ENCODE measurements at regions not wholly inside any gene's neighbourhood (a gene's known extent, or its start where the extent isn't known, plus 50 kb on each side); places are given as distances from the start of the nearest gene placed in this dataset.

DNA sequence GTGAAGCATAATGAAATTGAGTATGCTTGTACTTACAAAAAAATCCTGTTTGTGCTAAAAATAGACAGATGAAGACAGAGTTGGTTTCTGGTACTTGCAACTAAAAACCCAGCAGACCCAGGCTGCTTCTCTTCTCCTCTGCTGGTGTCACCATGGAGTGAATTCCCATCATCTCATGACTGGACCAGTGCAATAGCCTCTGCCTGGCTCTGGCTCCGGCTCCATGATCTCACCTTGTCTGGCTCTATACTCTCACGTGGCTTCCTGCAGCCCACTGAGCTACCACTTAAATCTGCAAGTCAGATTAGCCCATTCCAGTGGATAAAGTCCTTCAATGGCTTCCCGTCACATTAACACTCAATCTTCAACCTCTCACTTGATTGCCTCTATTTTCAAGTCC, 129.2 kb upstream of the CADPS start:
- WGBS, 2 donors: 72 to 87% methylated on average over 3 of the region's 3 CpGs
- Histone ChIP-seq H3K9me3 (peaks cover 0 to 4% (median 0%) of the 10 kb centered on the region in 4 donors), H3K4me3 (no peak overlapping the region), H3K4me1 (no peaks in the 10 kb centered on the region), H3K27ac (no peak overlapping the region), H3K27me3 (no peaks in the 10 kb centered on the region), H3K36me3 (no peaks in the 10 kb centered on the region)
- no peak for DNase-seq
- intact Hi-C loops (cut with DNase I): no loop called here
- TF ChIP-seq, protein P1, sequence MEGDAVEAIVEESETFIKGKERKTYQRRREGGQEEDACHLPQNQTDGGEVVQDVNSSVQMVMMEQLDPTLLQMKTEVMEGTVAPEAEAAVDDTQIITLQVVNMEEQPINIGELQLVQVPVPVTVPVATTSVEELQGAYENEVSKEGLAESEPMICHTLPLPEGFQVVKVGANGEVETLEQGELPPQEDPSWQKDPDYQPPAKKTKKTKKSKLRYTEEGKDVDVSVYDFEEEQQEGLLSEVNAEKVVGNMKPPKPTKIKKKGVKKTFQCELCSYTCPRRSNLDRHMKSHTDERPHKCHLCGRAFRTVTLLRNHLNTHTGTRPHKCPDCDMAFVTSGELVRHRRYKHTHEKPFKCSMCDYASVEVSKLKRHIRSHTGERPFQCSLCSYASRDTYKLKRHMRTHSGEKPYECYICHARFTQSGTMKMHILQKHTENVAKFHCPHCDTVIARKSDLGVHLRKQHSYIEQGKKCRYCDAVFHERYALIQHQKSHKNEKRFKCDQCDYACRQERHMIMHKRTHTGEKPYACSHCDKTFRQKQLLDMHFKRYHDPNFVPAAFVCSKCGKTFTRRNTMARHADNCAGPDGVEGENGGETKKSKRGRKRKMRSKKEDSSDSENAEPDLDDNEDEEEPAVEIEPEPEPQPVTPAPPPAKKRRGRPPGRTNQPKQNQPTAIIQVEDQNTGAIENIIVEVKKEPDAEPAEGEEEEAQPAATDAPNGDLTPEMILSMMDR (IDR thresholded peaks at IDR 0.05): no peak
- TF ChIP-seq EP300 (IDR thresholded peaks at IDR 0.05) (no peak), POLR2A (IDR thresholded peaks at IDR 0.05) (no peak), POLR2AphosphoS5 (IDR thresholded peaks at IDR 0.05) (no peak)

DNA sequence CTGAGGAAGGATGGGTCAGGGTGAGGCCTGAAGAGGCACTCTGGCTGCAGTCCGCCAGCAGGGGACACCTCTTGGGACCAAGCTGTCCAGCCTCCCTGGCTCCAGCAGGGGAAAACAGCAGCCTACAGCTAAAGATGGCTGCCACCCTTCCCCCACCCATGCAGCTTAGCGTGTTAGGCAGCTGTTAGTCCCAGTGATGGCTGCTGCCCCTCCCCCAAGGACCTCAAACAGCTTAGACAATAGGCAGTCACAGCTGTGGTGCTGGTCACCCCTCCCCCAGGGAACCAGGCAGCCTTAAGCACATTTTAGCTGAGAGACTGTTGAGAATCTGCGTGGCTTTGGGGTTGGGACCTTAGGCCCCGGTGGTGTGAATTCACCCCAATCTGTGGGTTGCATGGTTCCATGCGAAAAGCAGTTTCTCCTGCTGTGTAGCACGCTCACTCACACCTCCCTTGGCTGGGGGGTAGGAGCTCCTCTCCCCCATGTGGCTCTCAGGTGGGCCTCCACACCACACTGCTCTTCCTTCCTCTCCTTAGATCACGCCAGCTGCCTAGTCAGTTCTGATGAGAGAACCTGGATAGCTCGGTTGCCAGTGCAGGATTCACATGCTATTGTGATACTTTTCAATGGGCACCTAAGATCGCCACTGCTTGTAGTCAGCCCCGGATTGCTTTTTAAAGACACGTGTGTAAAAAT, 140.5 kb upstream of the CADPS start:
- no peaks in the 10 kb centered on the region for H3K36me3 ChIP-seq
- no peak for DNase-seq
- no peaks in the 10 kb centered on the region for H3K4me1 ChIP-seq
- no peak overlapping the region for H3K27ac ChIP-seq
- no peaks in the 10 kb centered on the region for H3K27me3 ChIP-seq
- H3K9me3 ChIP-seq: peaks cover 0 to 1% (median 0%) of the 10 kb centered on the region in 4 donors
- TF ChIP-seq POLR2A (IDR thresholded peaks at IDR 0.05): no peak
- TF ChIP-seq, protein P1 (IDR thresholded peaks at IDR 0.05): no peak
- no peak for TF ChIP-seq EP300 (IDR thresholded peaks at IDR 0.05)
- WGBS, 2 donors: 84 to 92% methylated on average over 11 of the region's 11 CpGs
- intact Hi-C loops (cut with DNase I): no loop called here
- no peak overlapping the region for H3K4me3 ChIP-seq

DNA sequence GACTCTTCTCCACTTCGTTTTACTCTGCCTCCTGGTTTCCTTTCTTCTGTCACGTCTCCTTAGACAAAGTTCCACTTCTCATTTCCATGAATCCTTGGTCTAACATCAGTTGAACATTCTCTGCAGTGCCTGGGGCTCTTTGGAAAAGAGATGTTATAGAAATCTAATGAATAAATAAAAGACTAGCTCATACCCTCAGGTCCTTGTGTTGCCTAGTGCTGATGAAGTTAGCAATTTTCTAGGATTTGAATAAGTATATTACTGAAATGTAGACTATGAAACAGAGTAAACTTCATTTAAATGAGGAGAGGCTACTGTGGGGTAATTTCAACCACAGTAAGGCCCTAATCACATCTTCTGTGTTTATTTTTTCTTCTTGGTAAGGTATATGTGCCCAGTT, 146.9 kb upstream of the CADPS start:
- Histone ChIP-seq H3K9me3 (peaks cover 0 to 1% (median 0%) of the 10 kb centered on the region in 4 donors), H3K27ac (no peak overlapping the region), H3K4me1 (no peaks in the 10 kb centered on the region), H3K4me3 (no peak overlapping the region), H3K36me3 (no peaks in the 10 kb centered on the region), H3K27me3 (no peaks in the 10 kb centered on the region)
- intact Hi-C loops (cut with DNase I): no loop called here
- 63 to 78% methylated on average over 2 of the region's 2 CpGs for WGBS, 2 donors
- no peak for DNase-seq
- TF ChIP-seq, protein P1 (IDR thresholded peaks at IDR 0.05): no peak
- TF ChIP-seq POLR2A (IDR thresholded peaks at IDR 0.05) (no peak), POLR2AphosphoS5 (IDR thresholded peaks at IDR 0.05) (no peak), EP300 (IDR thresholded peaks at IDR 0.05) (no peak)

DNA sequence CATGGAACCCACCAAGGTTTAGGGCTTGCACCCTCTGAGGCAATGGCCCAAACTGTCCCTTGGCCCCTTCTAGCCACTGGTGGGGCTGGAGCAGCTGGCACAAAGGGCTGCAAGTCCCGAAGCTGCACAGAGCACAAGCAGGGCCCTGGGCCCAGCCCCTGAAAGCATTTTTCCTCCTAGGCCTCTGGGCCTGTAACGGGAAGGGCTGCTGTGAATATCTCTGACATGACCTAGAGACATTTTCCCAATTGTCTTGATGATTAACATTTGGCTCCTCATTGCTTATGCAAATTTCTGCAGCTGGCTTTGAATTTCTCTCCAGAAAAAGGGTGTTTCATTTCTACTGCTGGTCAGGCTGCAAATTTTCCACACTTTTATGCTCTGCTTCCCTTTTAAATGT, 151.5 kb upstream of the CADPS start:
- intact Hi-C loops (cut with DNase I): no loop called here
- TF ChIP-seq POLR2A (IDR thresholded peaks at IDR 0.05) (no peak), POLR2AphosphoS5 (IDR thresholded peaks at IDR 0.05) (no peak), EP300 (IDR thresholded peaks at IDR 0.05) (no peak)
- TF ChIP-seq, protein P1 (IDR thresholded peaks at IDR 0.05): no peak
- Histone ChIP-seq H3K27me3 (no peaks in the 10 kb centered on the region), H3K9me3 (no peaks in the 10 kb centered on the region), H3K4me1 (no peaks in the 10 kb centered on the region), H3K27ac (no peak overlapping the region), H3K36me3 (no peaks in the 10 kb centered on the region), H3K4me3 (no peak overlapping the region)
- DNase-seq: no peak
- WGBS, 2 donors: 77 to 85% methylated on average over 2 of the region's 2 CpGs

DNA sequence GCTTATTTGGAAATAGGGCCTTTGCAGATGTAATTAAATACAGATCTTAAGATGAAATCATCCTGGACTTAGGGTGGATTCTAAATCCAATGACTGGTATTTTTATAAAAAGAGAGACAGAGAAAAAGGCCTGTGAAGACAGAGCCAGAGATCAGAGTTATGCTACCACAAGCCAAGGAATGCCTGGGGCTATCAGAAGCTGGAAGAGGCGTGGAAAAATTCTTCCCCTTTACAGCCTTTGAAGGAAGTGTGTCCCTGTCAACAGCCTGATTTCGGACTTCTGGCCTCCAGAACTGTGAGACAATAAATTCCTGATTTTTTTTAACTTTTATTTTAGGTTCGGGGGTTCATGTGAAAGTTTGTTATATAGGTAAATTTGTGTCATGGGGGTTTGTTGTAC, 154.1 kb upstream of the CADPS start:
- DNase-seq: no peak
- no peaks in the 10 kb centered on the region for H3K4me1 ChIP-seq
- no peak overlapping the region for H3K4me3 ChIP-seq
- intact Hi-C loops (cut with DNase I): no loop called here
- H3K36me3 ChIP-seq: no peaks in the 10 kb centered on the region
- no peak overlapping the region for H3K27ac ChIP-seq
- no peaks in the 10 kb centered on the region for H3K27me3 ChIP-seq
- no peaks in the 10 kb centered on the region for H3K9me3 ChIP-seq
- TF ChIP-seq POLR2A (IDR thresholded peaks at IDR 0.05): no peak
- TF ChIP-seq EP300 (IDR thresholded peaks at IDR 0.05): no peak
- TF ChIP-seq POLR2AphosphoS5 (IDR thresholded peaks at IDR 0.05): no peak
- TF ChIP-seq, protein P1 (IDR thresholded peaks at IDR 0.05): no peak
- 77 to 79% methylated on average over 3 of the region's 3 CpGs for WGBS, 2 donors

Measured in sigmoid colon (tissue), 6 donors.